HepG2 (cell line): ENCODE measurements at regions not wholly inside any gene's neighbourhood (a gene's known extent, or its start where the extent isn't known, plus 50 kb on each side); places are given as distances from the start of the nearest gene placed in this dataset.

Source experiments
- ATAC-seq: fragments of 200-7000 bp; cut with Tn5 transposase; 3 replicates; pipeline ENCODE4 v1.9.1; 2020; ENCODE audit warnings: mild to moderate bottlenecking, moderate library complexity
- BruUV-seq: library from RNA; stranded (reverse); fragments of 400-500 nt; replicated peaks from 2 replicates; lab custom pipeline; 2021; lab: Mats Ljungman, UMichigan
- CTCF ChIA-PET: fragments of 300-600 bp; formaldehyde crosslinking; extraction: SDS; loops from one replicate; lab custom pipeline; 2021; ENCODE audit warnings: low total read pairs, inconsistent platforms, low intra/inter-chr PET ratio; lab: Yijun Ruan, JAX
- POLR2A ChIA-PET: fragments of 350-600 bp; sonication (Branson Sonifier 250); formaldehyde crosslinking; loops from one replicate; lab custom pipeline; 2020; ENCODE audit warnings: antibody characterized with exemption, inconsistent platforms; lab: Yijun Ruan, JAX
- DNase-seq: peaks from one replicate; pipeline ENCODE4 v3.0.0-alpha.2; 2015; ENCODE audit warnings: low spot score
- FAIRE-seq: peaks from 3 replicates; lab custom pipeline; 2011; peaks lifted over from hg19 to GRCh38; lab: Jason Lieb, UNC
- H2AFZ ChIP-seq: one replicate; pipeline ENCODE4 v1.6.1; 2011; ENCODE audit warnings: low read length, inconsistent platforms
- H3K27ac ChIP-seq: fragments of 300-600 bp; 3 replicates; pipeline ENCODE4 v1.8.0; 2011; ENCODE audit warnings: mixed run types, mild to moderate bottlenecking, mixed read lengths, low read length, inconsistent platforms; ENCODE audit not compliant: insufficient read depth; ENCODE audit errors: extremely low read length
- H3K27me3 ChIP-seq, 2 experiments: fragments of 200-600 bp in 1 of 2; 2 replicates in 1 of 2; 3 replicates in 1 of 2; pipeline versions ENCODE4 v1.6.0 to v1.8.0; 2011; ENCODE audit warnings: low read length in 2 of 2, mild to moderate bottlenecking in 2 of 2, moderate library complexity in 2 of 2, inconsistent platforms in 1 of 2; ENCODE audit not compliant: insufficient read depth in 2 of 2, control insufficient read depth in 1 of 2
- H3K36me3 ChIP-seq, 2 experiments: fragments of 200-600 bp in 1 of 2; replicated peaks in 1 of 2; 2 replicates in 1 of 2; 3 replicates in 1 of 2; pipeline versions ENCODE4 v1.5.1 to v1.8.0; 2011; ENCODE audit warnings: low read length in 2 of 2, inconsistent platforms in 1 of 2; ENCODE audit not compliant: insufficient read depth in 2 of 2, control insufficient read depth in 1 of 2
- H3K4me1 ChIP-seq: 2 replicates; pipeline ENCODE4 v1.5.1; 2012; ENCODE audit warnings: low read length, inconsistent platforms; ENCODE audit not compliant: insufficient read depth
- H3K4me2 ChIP-seq: 2 replicates; pipeline ENCODE4 v1.6.0; 2011; ENCODE audit warnings: low read depth, low read length, inconsistent platforms
- H3K4me3 ChIP-seq, 3 experiments: fragments of 200-600 bp in 1 of 3; sonication (generic), shearing (Covaris generic) in 1 of 3; replicated peaks in 1 of 3; 2 replicates each; pipeline ENCODE4 v1.5.1; 2011 to 2016; ENCODE audit warnings: low read length in 3 of 3, inconsistent platforms in 2 of 3, low read depth in 2 of 3, mild to moderate bottlenecking in 2 of 3, control low read depth in 1 of 3, mixed read lengths in 1 of 3; ENCODE audit not compliant: insufficient read depth in 1 of 3
- H3K79me2 ChIP-seq: one replicate; pipeline ENCODE4 v1.6.1; 2011; ENCODE audit warnings: low read length, inconsistent platforms; ENCODE audit not compliant: insufficient read depth
- H3K9ac ChIP-seq: 2 replicates; pipeline ENCODE4 v1.6.0; 2011; ENCODE audit warnings: mild to moderate bottlenecking, low read depth, low read length, inconsistent platforms; ENCODE audit not compliant: insufficient read depth
- H3K9me3 ChIP-seq: 2 replicates; pipeline ENCODE4 v1.5.1; 2012; ENCODE audit warnings: mild to moderate bottlenecking, low read length
- H4K20me1 ChIP-seq: 2 replicates; pipeline ENCODE4 v1.6.0; 2011; ENCODE audit warnings: inconsistent platforms, mild to moderate bottlenecking, low read length, moderate library complexity; ENCODE audit not compliant: insufficient read depth
- FOXP1 ChIP-seq, 2 experiments: fragments of 450-650 bp in 1 of 2; IDR thresholded peaks; 2 replicates each; pipeline ENCODE4 v1.6.1; 2017 to 2018; ENCODE audit warnings: antibody characterized with exemption in 1 of 2
- IRF2 ChIP-seq: IDR thresholded peaks from 2 replicates; pipeline ENCODE4 v1.6.1; 2018; ENCODE audit warnings: missing genetic modification reagents, missing compliant biosample characterization
- KDM5B ChIP-seq: sonication (generic); formaldehyde crosslinking; IDR thresholded peaks from 2 replicates; pipeline ENCODE4 v1.4.0; 2020; ENCODE audit warnings: missing genetic modification reagents, mild to moderate bottlenecking, borderline replicate concordance
- MED8 ChIP-seq: sonication (generic); formaldehyde crosslinking; IDR thresholded peaks from 2 replicates; pipeline ENCODE4 v1.8.1; 2023; ENCODE audit warnings: mild to moderate bottlenecking, missing genetic modification reagents; ENCODE audit not compliant: insufficient replicate concordance
- SP1 ChIP-seq, 2 experiments: fragments of 450-650 bp in 1 of 2; sonication (generic) in 1 of 2; formaldehyde crosslinking in 1 of 2; IDR thresholded peaks; 2 replicates each; pipeline versions ENCODE4 v1.4.0 to v1.6.1; 2016 to 2020; ENCODE audit warnings: missing genetic modification reagents in 1 of 2
- STAG1 ChIP-seq: sonication (generic); formaldehyde crosslinking; IDR thresholded peaks from 2 replicates; pipeline ENCODE4 v1.4.0; 2020; ENCODE audit warnings: missing genetic modification reagents
- ZNF772 ChIP-seq: sonication (generic); formaldehyde crosslinking; IDR thresholded peaks from 2 replicates; pipeline ENCODE4 v1.5.0; 2020; ENCODE audit warnings: mild to moderate bottlenecking, missing genetic modification reagents
- WGBS: methylation state at CpG from one replicate; pipeline ENCODE4 v1.1.6; 2017; ENCODE audit warnings: low lambda C conversion rate; 5-methylcytosine and 5-hydroxymethylcytosine counted together
- in situ Hi-C: cut with HindIII; loops from 2 replicates; pipeline ENCODE4 v1.10.0; 2017; ENCODE audit warnings: low pct_unique_long_range_greater_than_20kb; ENCODE audit not compliant: extremely low pct_ligation_motif_present
- intact Hi-C: fragments of 100-400 bp; cut with micrococcal nuclease; formaldehyde crosslinking; loops from one replicate; pipeline ENCODE4 v1.10.0; 2022; ENCODE audit not compliant: unreplicated experiment
- TF ChIP-seq, protein P1 (sequence below): sonication (generic); formaldehyde crosslinking; IDR thresholded peaks from 2 replicates; pipeline ENCODE4 v1.5.0; 2020; ENCODE audit warnings: mild to moderate bottlenecking, missing genetic modification reagents, moderate library complexity
- TF ChIP-seq, protein P2 (sequence below): fragments of 450-650 bp; IDR thresholded peaks from 2 replicates; pipeline ENCODE4 v1.6.1; 2016

DNA sequence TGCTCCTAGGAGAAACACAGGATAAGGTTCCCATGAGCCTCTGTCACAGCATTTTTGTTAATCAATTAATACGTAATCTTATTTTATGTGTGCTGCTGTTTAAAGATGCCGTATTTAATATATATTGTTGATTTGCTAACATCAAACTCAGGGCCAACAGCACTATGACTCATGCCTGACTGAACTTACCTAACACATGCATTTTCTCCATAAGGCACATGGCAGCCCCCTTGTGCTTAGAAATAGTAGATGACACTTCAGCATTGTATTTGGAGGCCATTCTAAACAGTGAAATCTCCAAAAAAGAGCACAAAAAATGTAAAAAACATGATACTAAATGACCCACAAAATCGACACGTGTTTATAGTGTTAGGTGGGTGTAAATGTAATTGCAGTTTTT lies 314.8 kb downstream of the MYCN start:
- BruUV-seq: no TSS peak
- POLR2A ChIA-PET: no interaction called here
- Histone ChIP-seq H3K9ac (no peak overlapping the region), H3K4me1 (no peaks in the 10 kb centered on the region), H3K36me3 (no peaks in the 10 kb centered on the region), H3K27ac (no peak overlapping the region), H3K4me2 (no peak overlapping the region), H3K4me3 (no peak overlapping the region), H3K79me2 (no peaks in the 10 kb centered on the region), H3K27me3 (peaks cover 0 to 9% of the 10 kb centered on the region in 2 experiments; a peak in 1 of 5 replicates), H4K20me1 (no peaks in the 10 kb centered on the region), H3K9me3 (no peaks in the 10 kb centered on the region), H2AFZ (no peak overlapping the region)
- TF ChIP-seq STAG1: peak; percentile 23; the same call in 1 of the 2 replicates
- TF ChIP-seq ZNF772 (CRISPR knock-in tag): no peak
- TF ChIP-seq MED8 (CRISPR knock-in tag): no peak
- TF ChIP-seq SP1 (IDR thresholded peaks at IDR 0.05): no peak
- TF ChIP-seq SP1 (CRISPR knock-in tag; IDR thresholded peaks at IDR 0.05): no peak
- TF ChIP-seq KDM5B (CRISPR knock-in tag): no peak
- no peak for TF ChIP-seq IRF2 (CRISPR knock-in tag)
- TF ChIP-seq FOXP1 (IDR thresholded peaks at IDR 0.05): no peak
- TF ChIP-seq FOXP1 (CRISPR knock-in tag; IDR thresholded peaks at IDR 0.05): no peak
- TF ChIP-seq, protein P1, sequence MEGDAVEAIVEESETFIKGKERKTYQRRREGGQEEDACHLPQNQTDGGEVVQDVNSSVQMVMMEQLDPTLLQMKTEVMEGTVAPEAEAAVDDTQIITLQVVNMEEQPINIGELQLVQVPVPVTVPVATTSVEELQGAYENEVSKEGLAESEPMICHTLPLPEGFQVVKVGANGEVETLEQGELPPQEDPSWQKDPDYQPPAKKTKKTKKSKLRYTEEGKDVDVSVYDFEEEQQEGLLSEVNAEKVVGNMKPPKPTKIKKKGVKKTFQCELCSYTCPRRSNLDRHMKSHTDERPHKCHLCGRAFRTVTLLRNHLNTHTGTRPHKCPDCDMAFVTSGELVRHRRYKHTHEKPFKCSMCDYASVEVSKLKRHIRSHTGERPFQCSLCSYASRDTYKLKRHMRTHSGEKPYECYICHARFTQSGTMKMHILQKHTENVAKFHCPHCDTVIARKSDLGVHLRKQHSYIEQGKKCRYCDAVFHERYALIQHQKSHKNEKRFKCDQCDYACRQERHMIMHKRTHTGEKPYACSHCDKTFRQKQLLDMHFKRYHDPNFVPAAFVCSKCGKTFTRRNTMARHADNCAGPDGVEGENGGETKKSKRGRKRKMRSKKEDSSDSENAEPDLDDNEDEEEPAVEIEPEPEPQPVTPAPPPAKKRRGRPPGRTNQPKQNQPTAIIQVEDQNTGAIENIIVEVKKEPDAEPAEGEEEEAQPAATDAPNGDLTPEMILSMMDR (CRISPR knock-in tag): peak; percentile 13; the same call in 1 of the 2 replicates
- TF ChIP-seq, protein P2, sequence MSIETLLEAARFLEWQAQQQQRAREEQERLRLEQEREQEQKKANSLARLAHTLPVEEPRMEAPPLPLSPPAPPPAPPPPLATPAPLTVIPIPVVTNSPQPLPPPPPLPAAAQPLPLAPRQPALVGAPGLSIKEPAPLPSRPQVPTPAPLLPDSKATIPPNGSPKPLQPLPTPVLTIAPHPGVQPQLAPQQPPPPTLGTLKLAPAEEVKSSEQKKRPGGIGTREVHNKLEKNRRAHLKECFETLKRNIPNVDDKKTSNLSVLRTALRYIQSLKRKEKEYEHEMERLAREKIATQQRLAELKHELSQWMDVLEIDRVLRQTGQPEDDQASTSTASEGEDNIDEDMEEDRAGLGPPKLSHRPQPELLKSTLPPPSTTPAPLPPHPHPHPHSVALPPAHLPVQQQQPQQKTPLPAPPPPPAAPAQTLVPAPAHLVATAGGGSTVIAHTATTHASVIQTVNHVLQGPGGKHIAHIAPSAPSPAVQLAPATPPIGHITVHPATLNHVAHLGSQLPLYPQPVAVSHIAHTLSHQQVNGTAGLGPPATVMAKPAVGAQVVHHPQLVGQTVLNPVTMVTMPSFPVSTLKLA: peak; percentile 63; the same call in 1 of the 2 replicates
- CTCF ChIA-PET: no interaction called here
- 37% methylated on average over 4 of the region's 4 CpGs for WGBS
- intact Hi-C loops: no loop called here
- DNase-seq (no peak), ATAC-seq (no peak), FAIRE-seq (no peak)
- in situ Hi-C loops: no loop called here
